Upper lobe of left lung (tissue), 4 donors: ENCODE measurements at regions not wholly inside any gene's neighbourhood (a gene's known extent, or its start where the extent isn't known, plus 50 kb on each side); places are given as distances from the start of the nearest gene placed in this dataset.

ENCODE experiments used
- CTCF ChIP-seq, 6 experiments: fragments of 450-650 bp in 4 of 6; fragments of 200-600 bp in 2 of 6; sonication (generic) in 2 of 6; IDR thresholded peaks; one replicate each; pipeline ENCODE4 v1.5.1; 2016 to 2019; ENCODE audit warnings: antibody characterized with exemption in 6 of 6
- POLR2A ChIP-seq, 4 donors: fragments of 450-650 bp; IDR thresholded peaks; one replicate each; pipeline ENCODE4 v1.5.1; 2016 to 2017; ENCODE audit warnings: antibody characterized with exemption in 4 of 4, mild to moderate bottlenecking in 2 of 4
- POLR2AphosphoS5 ChIP-seq, 2 donors: sonication (generic); formaldehyde crosslinking; IDR thresholded peaks; one replicate each; pipeline ENCODE4 v1.5.1; 2017; ENCODE audit warnings: antibody characterized with exemption in 2 of 2

GRCh38 chr12:18908191-18908590 lies 170.3 kb downstream of the CAPZA3 start:
- TF ChIP-seq CTCF (IDR thresholded peaks at IDR 0.05) = no peak
- no peak for TF ChIP-seq POLR2A (IDR thresholded peaks at IDR 0.05)
- no peak for TF ChIP-seq POLR2AphosphoS5 (IDR thresholded peaks at IDR 0.05)
